ENCODE measurements at regions not wholly inside any gene's neighbourhood (a gene's known extent, or its start where the extent isn't known, plus 50 kb on each side); places are given as distances from the start of the nearest gene placed in this dataset.

- Histone ChIP-seq H3K27ac (ENCODE audit: control insufficient read depth, insufficient read depth, low read length) (no peak overlapping the region), H3K9me3 (ENCODE audit: control insufficient read depth, low read depth, low read length) (no peaks in the 10 kb centered on the region), H3K27me3 (ENCODE audit: control insufficient read depth, extremely low read depth, insufficient read depth, low read length) (no peaks in the 10 kb centered on the region), H3K4me1 (ENCODE audit: control insufficient read depth, extremely low read depth, insufficient read depth, low read length) (no peaks in the 10 kb centered on the region), H3K4me3 (ENCODE audit: control insufficient read depth in 2 of 3, extremely low read depth in 1 of 3, insufficient read depth in 2 of 3, low read depth in 1 of 3, low read length in 3 of 3) (no peak overlapping the region), H3K4me2 (ENCODE audit: control insufficient read depth, extremely low read depth, insufficient read depth, low read depth, low read length) (no peak overlapping the region), H3K79me2 (ENCODE audit: control insufficient read depth, insufficient read depth, low read length) (no peaks in the 10 kb centered on the region), H4K20me1 (ENCODE audit: control insufficient read depth, extremely low read depth, insufficient read depth, low read length) (no peaks in the 10 kb centered on the region), H3K9me1 (ENCODE audit: control insufficient read depth, extremely low read depth, insufficient read depth, low read length) (no peaks in the 10 kb centered on the region), H3K36me3 (ENCODE audit: control insufficient read depth in 2 of 2, extremely low read depth in 1 of 2, insufficient read depth in 2 of 2, low read length in 2 of 2) (no peaks in the 10 kb centered on the region), H2AFZ (ENCODE audit: control insufficient read depth, low read length) (no peak overlapping the region), H3K9ac (ENCODE audit: control insufficient read depth, extremely low read depth, insufficient read depth, low read length) (no peak overlapping the region)
- no peak for TF ChIP-seq EZH2 (IDR thresholded peaks at IDR 0.05; ENCODE audit: low read length)
- TF ChIP-seq, protein P1, sequence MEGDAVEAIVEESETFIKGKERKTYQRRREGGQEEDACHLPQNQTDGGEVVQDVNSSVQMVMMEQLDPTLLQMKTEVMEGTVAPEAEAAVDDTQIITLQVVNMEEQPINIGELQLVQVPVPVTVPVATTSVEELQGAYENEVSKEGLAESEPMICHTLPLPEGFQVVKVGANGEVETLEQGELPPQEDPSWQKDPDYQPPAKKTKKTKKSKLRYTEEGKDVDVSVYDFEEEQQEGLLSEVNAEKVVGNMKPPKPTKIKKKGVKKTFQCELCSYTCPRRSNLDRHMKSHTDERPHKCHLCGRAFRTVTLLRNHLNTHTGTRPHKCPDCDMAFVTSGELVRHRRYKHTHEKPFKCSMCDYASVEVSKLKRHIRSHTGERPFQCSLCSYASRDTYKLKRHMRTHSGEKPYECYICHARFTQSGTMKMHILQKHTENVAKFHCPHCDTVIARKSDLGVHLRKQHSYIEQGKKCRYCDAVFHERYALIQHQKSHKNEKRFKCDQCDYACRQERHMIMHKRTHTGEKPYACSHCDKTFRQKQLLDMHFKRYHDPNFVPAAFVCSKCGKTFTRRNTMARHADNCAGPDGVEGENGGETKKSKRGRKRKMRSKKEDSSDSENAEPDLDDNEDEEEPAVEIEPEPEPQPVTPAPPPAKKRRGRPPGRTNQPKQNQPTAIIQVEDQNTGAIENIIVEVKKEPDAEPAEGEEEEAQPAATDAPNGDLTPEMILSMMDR (optimal IDR thresholded peaks at IDR 0.05 in 1 of 3, IDR thresholded peaks at IDR 0.05 in 1 of 3, conservative IDR thresholded peaks at IDR 0.05 in 1 of 3; ENCODE audit: extremely low read depth in 1 of 3, insufficient read depth in 2 of 3, low read length in 3 of 3) = no peak
- dilution Hi-C loops (cut with MboI; ENCODE audit: extremely low pct_ligation_motif_present, low sequenced_read_pairs) = no loop called here
- FAIRE-seq (no peak), DNase-seq (ENCODE audit: low read depth, low spot score) (no peak)
Measured at GRCh38 chr12:30108666-30109065, 324.9 kb upstream of the TMTC1 start.

DNA sequence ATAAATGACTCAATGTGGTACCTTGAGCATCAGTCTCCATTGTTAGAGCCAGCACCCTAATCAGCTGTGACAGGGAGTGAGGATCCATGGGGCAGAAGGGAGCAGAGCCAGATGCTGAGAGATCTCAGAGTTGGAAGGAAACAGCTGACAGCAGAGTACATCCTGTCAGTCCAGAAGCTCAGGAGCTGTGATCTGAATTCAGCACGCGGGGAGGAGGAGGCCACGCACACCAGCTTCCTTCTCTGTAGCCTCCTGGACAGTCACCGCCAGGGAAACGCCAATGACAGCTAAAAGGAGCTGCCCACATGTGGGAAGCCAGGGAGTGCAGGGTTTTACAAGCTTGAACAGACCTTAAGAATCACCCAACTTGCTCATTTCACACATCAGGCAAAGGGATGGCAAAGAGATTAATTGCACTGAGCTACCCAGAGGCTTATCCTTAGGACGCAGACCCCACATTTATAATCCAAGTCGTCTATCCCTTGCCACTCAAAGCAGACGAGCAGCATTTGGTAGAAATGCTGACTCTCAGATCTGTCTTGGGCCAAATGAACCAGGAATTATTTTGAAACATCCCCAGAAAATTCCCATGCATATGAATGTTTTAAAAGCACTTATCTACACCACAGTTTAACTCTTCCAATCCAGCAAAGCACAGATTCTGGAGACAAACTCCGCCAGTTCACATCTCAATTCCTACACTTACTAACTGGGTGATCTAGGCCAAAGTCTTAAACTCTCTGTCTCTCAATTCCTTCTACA, 322.6 kb upstream of the TMTC1 start:
- Histone ChIP-seq H3K4me1 (ENCODE audit: control insufficient read depth, extremely low read depth, insufficient read depth, low read length) (no peaks in the 10 kb centered on the region), H3K36me3 (ENCODE audit: control insufficient read depth in 2 of 2, extremely low read depth in 1 of 2, insufficient read depth in 2 of 2, low read length in 2 of 2) (no peaks in the 10 kb centered on the region), H3K9me1 (ENCODE audit: control insufficient read depth, extremely low read depth, insufficient read depth, low read length) (no peaks in the 10 kb centered on the region), H3K9ac (ENCODE audit: control insufficient read depth, extremely low read depth, insufficient read depth, low read length) (no peak overlapping the region), H3K79me2 (ENCODE audit: control insufficient read depth, insufficient read depth, low read length) (no peaks in the 10 kb centered on the region), H2AFZ (ENCODE audit: control insufficient read depth, low read length) (no peak overlapping the region), H3K27me3 (ENCODE audit: control insufficient read depth, extremely low read depth, insufficient read depth, low read length) (no peaks in the 10 kb centered on the region), H3K4me2 (ENCODE audit: control insufficient read depth, extremely low read depth, insufficient read depth, low read depth, low read length) (no peak overlapping the region), H4K20me1 (ENCODE audit: control insufficient read depth, extremely low read depth, insufficient read depth, low read length) (no peaks in the 10 kb centered on the region), H3K27ac (ENCODE audit: control insufficient read depth, insufficient read depth, low read length) (no peak overlapping the region), H3K4me3 (ENCODE audit: control insufficient read depth in 2 of 3, extremely low read depth in 1 of 3, insufficient read depth in 2 of 3, low read depth in 1 of 3, low read length in 3 of 3) (no peak overlapping the region), H3K9me3 (ENCODE audit: control insufficient read depth, low read depth, low read length) (no peaks in the 10 kb centered on the region)
- dilution Hi-C loops (cut with MboI; ENCODE audit: extremely low pct_ligation_motif_present, low sequenced_read_pairs) = no loop called here
- no peak for TF ChIP-seq EZH2 (IDR thresholded peaks at IDR 0.05; ENCODE audit: low read length)
- TF ChIP-seq, protein P1 (optimal IDR thresholded peaks at IDR 0.05 in 1 of 3, IDR thresholded peaks at IDR 0.05 in 1 of 3, conservative IDR thresholded peaks at IDR 0.05 in 1 of 3; ENCODE audit: extremely low read depth in 1 of 3, insufficient read depth in 2 of 3, low read length in 3 of 3) = no peak
- no peak for DNase-seq (ENCODE audit: low read depth, low spot score)
- no peak for FAIRE-seq

Data from keratinocyte (primary cell).